ENCODE measurements at regions not wholly inside any gene's neighbourhood (a gene's known extent, or its start where the extent isn't known, plus 50 kb on each side); places are given as distances from the start of the nearest gene placed in this dataset.
A peak's percentile ranks its signal among the peaks of the same experiment; 100 is the strongest.
"Not testable (repeated sequence)": the region's sequence is repeated elsewhere in the genome, so short reads cannot be mapped to it uniquely, and the experiment has no call there.

- DNase-seq (ENCODE audit: low read depth): no peak
Measured at GRCh38 chr9:82790875-82791274, 272.1 kb downstream of the RASEF start.

GRCh38 chr9:82791692-82792091 lies 271.2 kb downstream of the RASEF start:
- DNase-seq (ENCODE audit: low read depth): no peak

GRCh38 chr9:82797534-82797933 lies 265.4 kb downstream of the RASEF start:
- no peak for DNase-seq (ENCODE audit: low read depth)

- DNase-seq (ENCODE audit: low read depth): no peak
Measured at GRCh38 chr9:82799286-82799685, 263.7 kb downstream of the RASEF start.

- no peak for DNase-seq (ENCODE audit: low read depth)
Measured at GRCh38 chr9:82805027-82805426, 257.9 kb downstream of the RASEF start.

GRCh38 chr9:82808478-82808877 lies 254.5 kb downstream of the RASEF start:
- no peak for DNase-seq (ENCODE audit: low read depth)

- peak; percentile 5 for DNase-seq (ENCODE audit: low read depth)
Measured at GRCh38 chr9:82810915-82811314, 252.0 kb downstream of the RASEF start.

- DNase-seq (ENCODE audit: low read depth): no peak
Measured at GRCh38 chr9:82819260-82819659, 243.7 kb downstream of the RASEF start.

- no peak for DNase-seq (ENCODE audit: low read depth)
Measured at GRCh38 chr9:82820186-82820585, 242.8 kb downstream of the RASEF start.

- DNase-seq (ENCODE audit: low read depth): no peak
Measured at GRCh38 chr9:82829818-82830217, 233.1 kb downstream of the RASEF start.

- no peak for DNase-seq (ENCODE audit: low read depth)
Measured at GRCh38 chr9:82865524-82865923, 197.4 kb downstream of the RASEF start.

GRCh38 chr9:82880336-82881050 lies 182.4 kb downstream of the RASEF start:
- no peak for DNase-seq (ENCODE audit: low read depth)

GRCh38 chr9:82882138-82882537 lies 180.8 kb downstream of the RASEF start:
- no peak for DNase-seq (ENCODE audit: low read depth)

- DNase-seq (ENCODE audit: low read depth): peak; percentile 4
Measured at GRCh38 chr9:82882748-82883147, 180.2 kb downstream of the RASEF start.

GRCh38 chr9:82883436-82883835 lies 179.5 kb downstream of the RASEF start:
- DNase-seq (ENCODE audit: low read depth): no peak

GRCh38 chr9:82883974-82884373 lies 179.0 kb downstream of the RASEF start:
- not testable (repeated sequence) for DNase-seq (ENCODE audit: low read depth)

- no peak for DNase-seq (ENCODE audit: low read depth)
Measured at GRCh38 chr9:82890401-82890800, 172.5 kb downstream of the RASEF start.

- DNase-seq (ENCODE audit: low read depth): no peak
Measured at GRCh38 chr9:82890865-82891264, 172.1 kb downstream of the RASEF start.

- no peak for DNase-seq (ENCODE audit: low read depth)
Measured at GRCh38 chr9:82891321-82891720, 171.6 kb downstream of the RASEF start.

- no peak for DNase-seq (ENCODE audit: low read depth)
Measured at GRCh38 chr9:82893549-82893948, 169.4 kb downstream of the RASEF start.

- no peak for DNase-seq (ENCODE audit: low read depth)
Measured at GRCh38 chr9:82894548-82894947, 168.4 kb downstream of the RASEF start.

- DNase-seq (ENCODE audit: low read depth): no peak
Measured at GRCh38 chr9:82894961-82895821, 167.8 kb downstream of the RASEF start.

- no peak for DNase-seq (ENCODE audit: low read depth)
Measured at GRCh38 chr9:82895822-82896110, 167.2 kb downstream of the RASEF start.

GRCh38 chr9:82903503-82903902 lies 159.4 kb downstream of the RASEF start:
- DNase-seq (ENCODE audit: low read depth): no peak

Measured in amniotic epithelial cell (primary cell).